ENCODE measurements at regions not wholly inside any gene's neighbourhood (a gene's known extent, or its start where the extent isn't known, plus 50 kb on each side); places are given as distances from the start of the nearest gene placed in this dataset.

GRCh38 chr5:18323891-18324290, 689.6 kb downstream of the TAF11L14 start:
- TF ChIP-seq CTCF (IDR thresholded peaks at IDR 0.05) (no peak), POLR2A (IDR thresholded peaks at IDR 0.05) (no peak)

Data from body of pancreas (tissue), 4 donors.